HEK293 (cell line): ENCODE measurements at regions not wholly inside any gene's neighbourhood (a gene's known extent, or its start where the extent isn't known, plus 50 kb on each side); places are given as distances from the start of the nearest gene placed in this dataset.

Experiments
- MZF1 ChIP-seq: fragments of 450-650 bp; formaldehyde crosslinking; IDR thresholded peaks from 2 replicates; pipeline ENCODE4 v1.5.1; 2017; ENCODE audit warnings: missing biosample characterization, missing genetic modification characterization, borderline replicate concordance
- OVOL3 ChIP-seq: fragments of 450-650 bp; formaldehyde crosslinking; IDR thresholded peaks from 2 replicates; pipeline ENCODE4 v1.5.1; 2016; ENCODE audit warnings: missing biosample characterization, missing genetic modification characterization
- TCF7L2 ChIP-seq: IDR thresholded peaks from 2 replicates; pipeline ENCODE4 v1.6.1; 2011; ENCODE audit warnings: low read depth, mild to moderate bottlenecking, inconsistent platforms, low read length, moderate library complexity, borderline replicate concordance
- TSHZ1 ChIP-seq: fragments of 450-650 bp; formaldehyde crosslinking; IDR thresholded peaks from 2 replicates; pipeline ENCODE4 v1.5.1; 2016; ENCODE audit warnings: missing biosample characterization, missing genetic modification characterization, borderline replicate concordance
- WT1 ChIP-seq: fragments of 450-650 bp; formaldehyde crosslinking; IDR thresholded peaks from 2 replicates; pipeline ENCODE4 v1.5.1; 2016; ENCODE audit warnings: missing biosample characterization, missing genetic modification characterization
- YY2 ChIP-seq: fragments of 450-650 bp; formaldehyde crosslinking; IDR thresholded peaks from 2 replicates; pipeline ENCODE4 v1.5.1; 2016; ENCODE audit warnings: missing biosample characterization, missing genetic modification characterization
- ZBTB21 ChIP-seq: fragments of 450-650 bp; formaldehyde crosslinking; IDR thresholded peaks from 2 replicates; pipeline ENCODE4 v1.5.1; 2017; ENCODE audit warnings: missing biosample characterization, missing genetic modification characterization
- ZBTB7A ChIP-seq: fragments of 450-650 bp; formaldehyde crosslinking; IDR thresholded peaks from 2 replicates; pipeline ENCODE4 v1.5.1; 2016; ENCODE audit warnings: low read depth, missing biosample characterization, missing genetic modification characterization
- ZFP69B ChIP-seq: fragments of 450-650 bp; formaldehyde crosslinking; IDR thresholded peaks from 2 replicates; pipeline ENCODE4 v1.5.1; 2016; ENCODE audit warnings: missing biosample characterization, missing genetic modification characterization
- ZNF132 ChIP-seq: fragments of 450-650 bp; formaldehyde crosslinking; IDR thresholded peaks from 2 replicates; pipeline ENCODE4 v1.5.1; 2017; ENCODE audit warnings: missing biosample characterization, missing genetic modification characterization, borderline replicate concordance
- ZNF146 ChIP-seq: fragments of 450-650 bp; formaldehyde crosslinking; IDR thresholded peaks from 2 replicates; pipeline ENCODE4 v1.5.1; 2016; ENCODE audit warnings: missing biosample characterization, missing genetic modification characterization
- ZNF16 ChIP-seq: fragments of 450-650 bp; formaldehyde crosslinking; IDR thresholded peaks from 2 replicates; pipeline ENCODE4 v1.5.1; 2016; ENCODE audit warnings: low read depth, missing biosample characterization, missing genetic modification characterization
- ZNF211 ChIP-seq: fragments of 450-650 bp; formaldehyde crosslinking; IDR thresholded peaks from 2 replicates; pipeline ENCODE4 v1.5.1; 2016; ENCODE audit warnings: low read depth, missing biosample characterization, missing genetic modification characterization
- ZNF341 ChIP-seq: fragments of 450-650 bp; formaldehyde crosslinking; IDR thresholded peaks from 2 replicates; pipeline ENCODE4; 2016; ENCODE audit warnings: low read depth, missing biosample characterization, missing genetic modification characterization
- ZNF350 ChIP-seq: fragments of 450-650 bp; formaldehyde crosslinking; IDR thresholded peaks from 2 replicates; pipeline ENCODE4 v1.5.0; 2017; ENCODE audit warnings: missing biosample characterization, mild to moderate bottlenecking, missing genetic modification characterization
- ZNF354C ChIP-seq: fragments of 450-650 bp; formaldehyde crosslinking; IDR thresholded peaks from 2 replicates; pipeline ENCODE4 v1.5.1; 2016; ENCODE audit warnings: missing biosample characterization, missing genetic modification characterization, low read depth, borderline replicate concordance
- ZNF433 ChIP-seq: fragments of 450-650 bp; formaldehyde crosslinking; IDR thresholded peaks from 2 replicates; pipeline ENCODE4 v1.5.1; 2016; ENCODE audit warnings: missing biosample characterization, missing genetic modification characterization, low read depth
- ZNF48 ChIP-seq: fragments of 450-650 bp; formaldehyde crosslinking; IDR thresholded peaks from 2 replicates; pipeline ENCODE4 v1.5.1; 2016; ENCODE audit warnings: missing biosample characterization, missing genetic modification characterization
- ZNF501 ChIP-seq: fragments of 450-650 bp; formaldehyde crosslinking; IDR thresholded peaks from 2 replicates; pipeline ENCODE4 v1.5.1; 2016; ENCODE audit warnings: missing biosample characterization, missing genetic modification characterization
- ZNF639 ChIP-seq: fragments of 450-650 bp; formaldehyde crosslinking; IDR thresholded peaks from 2 replicates; pipeline ENCODE4 v1.5.1; 2016; ENCODE audit warnings: missing biosample characterization, missing genetic modification characterization
- ZNF660 ChIP-seq: fragments of 450-650 bp; IDR thresholded peaks from 2 replicates; pipeline ENCODE4 v1.5.1; 2018; ENCODE audit warnings: missing biosample characterization, mild to moderate bottlenecking, missing genetic modification characterization
- TF ChIP-seq, protein P1 (sequence below): fragments of 450-650 bp; IDR thresholded peaks from 2 replicates; pipeline ENCODE4 v1.5.1; 2018; ENCODE audit warnings: missing biosample characterization, mild to moderate bottlenecking, missing genetic modification characterization
- TF ChIP-seq, protein P2 (sequence below): fragments of 450-650 bp; formaldehyde crosslinking; IDR thresholded peaks from 2 replicates; pipeline ENCODE4 v1.5.1; 2016; ENCODE audit warnings: missing biosample characterization, missing genetic modification characterization
- TF ChIP-seq, protein P3 (sequence below): fragments of 450-650 bp; formaldehyde crosslinking; IDR thresholded peaks from 2 replicates; pipeline ENCODE4 v1.5.1; 2016; ENCODE audit warnings: missing biosample characterization, missing genetic modification characterization
- TF ChIP-seq, protein P4 (sequence below): fragments of 450-650 bp; formaldehyde crosslinking; IDR thresholded peaks from 2 replicates; pipeline ENCODE4 v1.5.1; 2016; ENCODE audit warnings: missing biosample characterization, missing genetic modification characterization, low read depth

DNA sequence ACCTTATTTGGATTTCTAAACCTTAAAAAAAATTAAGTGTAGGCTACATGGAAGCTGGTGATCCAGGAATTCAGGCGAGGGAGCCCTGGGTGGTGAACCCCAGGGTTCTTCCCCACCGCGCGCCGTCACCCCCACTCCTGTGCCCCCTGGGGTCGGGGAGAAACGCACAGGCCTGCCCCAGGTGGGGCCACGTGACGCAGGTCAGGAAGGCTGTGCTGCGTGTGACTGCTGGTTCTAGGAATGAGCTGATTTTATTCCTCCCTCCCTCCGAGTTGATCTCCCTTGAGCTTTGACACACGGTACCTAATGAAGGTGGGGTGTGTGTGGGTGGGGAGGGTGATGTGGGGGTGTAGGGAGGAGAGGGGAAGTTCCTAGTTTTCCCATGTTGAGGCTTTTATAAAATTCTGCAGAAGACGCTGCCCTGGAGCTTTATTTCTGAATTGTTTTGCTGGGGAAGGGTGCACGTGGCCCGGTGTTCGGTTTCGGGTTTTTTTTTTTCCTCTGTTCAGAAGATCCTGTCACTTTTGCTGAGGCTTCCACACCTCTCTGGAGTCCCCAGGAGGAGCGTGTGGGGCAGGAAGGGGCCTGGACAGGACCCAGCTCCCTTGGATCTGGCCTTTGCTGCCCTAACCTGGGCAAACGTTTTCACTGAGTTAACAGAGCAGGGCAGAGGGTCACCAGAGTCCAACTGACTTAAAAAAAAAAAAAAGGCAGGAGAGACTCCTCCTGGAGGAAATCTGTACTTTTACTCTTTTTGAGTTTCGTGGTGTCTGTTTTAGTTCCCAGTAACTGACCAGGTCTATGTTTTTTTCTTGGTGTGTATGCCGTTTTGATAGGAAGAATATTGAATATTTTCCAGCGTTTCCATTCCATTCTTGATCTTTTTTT lies 55.8 kb upstream of the GSE1 start (continued):
- TF ChIP-seq YY2: no peak
- no peak for TF ChIP-seq ZBTB21 (tag by site-specific recombination)
- TF ChIP-seq ZNF354C: no peak
- TF ChIP-seq ZBTB7A (tag by site-specific recombination): no peak
- no peak for TF ChIP-seq OVOL3 (tag by site-specific recombination)
- no peak for TF ChIP-seq ZNF132 (tag by site-specific recombination)
- 0 out of 2 replicates have a peak, but pooled peaks have one; percentile 16 for TF ChIP-seq TSHZ1
- TF ChIP-seq ZNF48 (tag by site-specific recombination): no peak
- no peak for TF ChIP-seq MZF1 (tag by site-specific recombination)
- TF ChIP-seq ZNF660: no peak
- TF ChIP-seq, protein P1, sequence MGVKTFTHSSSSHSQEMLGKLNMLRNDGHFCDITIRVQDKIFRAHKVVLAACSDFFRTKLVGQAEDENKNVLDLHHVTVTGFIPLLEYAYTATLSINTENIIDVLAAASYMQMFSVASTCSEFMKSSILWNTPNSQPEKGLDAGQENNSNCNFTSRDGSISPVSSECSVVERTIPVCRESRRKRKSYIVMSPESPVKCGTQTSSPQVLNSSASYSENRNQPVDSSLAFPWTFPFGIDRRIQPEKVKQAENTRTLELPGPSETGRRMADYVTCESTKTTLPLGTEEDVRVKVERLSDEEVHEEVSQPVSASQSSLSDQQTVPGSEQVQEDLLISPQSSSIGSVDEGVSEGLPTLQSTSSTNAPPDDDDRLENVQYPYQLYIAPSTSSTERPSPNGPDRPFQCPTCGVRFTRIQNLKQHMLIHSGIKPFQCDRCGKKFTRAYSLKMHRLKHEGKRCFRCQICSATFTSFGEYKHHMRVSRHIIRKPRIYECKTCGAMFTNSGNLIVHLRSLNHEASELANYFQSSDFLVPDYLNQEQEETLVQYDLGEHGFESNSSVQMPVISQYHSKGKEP (tag by site-specific recombination): no peak
- TF ChIP-seq ZNF341 (tag by site-specific recombination): peak; percentile 45; the same call in 1 of the 2 replicates
- no peak for TF ChIP-seq ZNF501 (tag by site-specific recombination)
- TF ChIP-seq ZNF16 (tag by site-specific recombination): no peak
- TF ChIP-seq ZNF350 (tag by site-specific recombination): no peak
- TF ChIP-seq, protein P2, sequence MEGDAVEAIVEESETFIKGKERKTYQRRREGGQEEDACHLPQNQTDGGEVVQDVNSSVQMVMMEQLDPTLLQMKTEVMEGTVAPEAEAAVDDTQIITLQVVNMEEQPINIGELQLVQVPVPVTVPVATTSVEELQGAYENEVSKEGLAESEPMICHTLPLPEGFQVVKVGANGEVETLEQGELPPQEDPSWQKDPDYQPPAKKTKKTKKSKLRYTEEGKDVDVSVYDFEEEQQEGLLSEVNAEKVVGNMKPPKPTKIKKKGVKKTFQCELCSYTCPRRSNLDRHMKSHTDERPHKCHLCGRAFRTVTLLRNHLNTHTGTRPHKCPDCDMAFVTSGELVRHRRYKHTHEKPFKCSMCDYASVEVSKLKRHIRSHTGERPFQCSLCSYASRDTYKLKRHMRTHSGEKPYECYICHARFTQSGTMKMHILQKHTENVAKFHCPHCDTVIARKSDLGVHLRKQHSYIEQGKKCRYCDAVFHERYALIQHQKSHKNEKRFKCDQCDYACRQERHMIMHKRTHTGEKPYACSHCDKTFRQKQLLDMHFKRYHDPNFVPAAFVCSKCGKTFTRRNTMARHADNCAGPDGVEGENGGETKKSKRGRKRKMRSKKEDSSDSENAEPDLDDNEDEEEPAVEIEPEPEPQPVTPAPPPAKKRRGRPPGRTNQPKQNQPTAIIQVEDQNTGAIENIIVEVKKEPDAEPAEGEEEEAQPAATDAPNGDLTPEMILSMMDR (tag by site-specific recombination): peak; percentile 47
- TF ChIP-seq ZNF146 (tag by site-specific recombination): no peak
- TF ChIP-seq ZNF433: no peak
- no peak for TF ChIP-seq ZNF211 (tag by site-specific recombination)
- TF ChIP-seq WT1 (tag by site-specific recombination): peak; percentile 57
- TF ChIP-seq TCF7L2: no peak
- TF ChIP-seq, protein P3, sequence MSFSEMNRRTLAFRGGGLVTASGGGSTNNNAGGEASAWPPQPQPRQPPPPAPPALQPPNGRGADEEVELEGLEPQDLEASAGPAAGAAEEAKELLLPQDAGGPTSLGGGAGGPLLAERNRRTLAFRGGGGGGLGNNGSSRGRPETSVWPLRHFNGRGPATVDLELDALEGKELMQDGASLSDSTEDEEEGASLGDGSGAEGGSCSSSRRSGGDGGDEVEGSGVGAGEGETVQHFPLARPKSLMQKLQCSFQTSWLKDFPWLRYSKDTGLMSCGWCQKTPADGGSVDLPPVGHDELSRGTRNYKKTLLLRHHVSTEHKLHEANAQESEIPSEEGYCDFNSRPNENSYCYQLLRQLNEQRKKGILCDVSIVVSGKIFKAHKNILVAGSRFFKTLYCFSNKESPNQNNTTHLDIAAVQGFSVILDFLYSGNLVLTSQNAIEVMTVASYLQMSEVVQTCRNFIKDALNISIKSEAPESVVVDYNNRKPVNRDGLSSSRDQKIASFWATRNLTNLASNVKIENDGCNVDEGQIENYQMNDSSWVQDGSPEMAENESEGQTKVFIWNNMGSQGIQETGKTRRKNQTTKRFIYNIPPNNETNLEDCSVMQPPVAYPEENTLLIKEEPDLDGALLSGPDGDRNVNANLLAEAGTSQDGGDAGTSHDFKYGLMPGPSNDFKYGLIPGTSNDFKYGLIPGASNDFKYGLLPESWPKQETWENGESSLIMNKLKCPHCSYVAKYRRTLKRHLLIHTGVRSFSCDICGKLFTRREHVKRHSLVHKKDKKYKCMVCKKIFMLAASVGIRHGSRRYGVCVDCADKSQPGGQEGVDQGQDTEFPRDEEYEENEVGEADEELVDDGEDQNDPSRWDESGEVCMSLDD: peak; percentile 53; the same call in 1 of the 2 replicates
- no peak for TF ChIP-seq ZNF639 (tag by site-specific recombination)
- TF ChIP-seq ZFP69B (tag by site-specific recombination): peak; percentile 60; the same call in 1 of the 2 replicates
- TF ChIP-seq, protein P4, sequence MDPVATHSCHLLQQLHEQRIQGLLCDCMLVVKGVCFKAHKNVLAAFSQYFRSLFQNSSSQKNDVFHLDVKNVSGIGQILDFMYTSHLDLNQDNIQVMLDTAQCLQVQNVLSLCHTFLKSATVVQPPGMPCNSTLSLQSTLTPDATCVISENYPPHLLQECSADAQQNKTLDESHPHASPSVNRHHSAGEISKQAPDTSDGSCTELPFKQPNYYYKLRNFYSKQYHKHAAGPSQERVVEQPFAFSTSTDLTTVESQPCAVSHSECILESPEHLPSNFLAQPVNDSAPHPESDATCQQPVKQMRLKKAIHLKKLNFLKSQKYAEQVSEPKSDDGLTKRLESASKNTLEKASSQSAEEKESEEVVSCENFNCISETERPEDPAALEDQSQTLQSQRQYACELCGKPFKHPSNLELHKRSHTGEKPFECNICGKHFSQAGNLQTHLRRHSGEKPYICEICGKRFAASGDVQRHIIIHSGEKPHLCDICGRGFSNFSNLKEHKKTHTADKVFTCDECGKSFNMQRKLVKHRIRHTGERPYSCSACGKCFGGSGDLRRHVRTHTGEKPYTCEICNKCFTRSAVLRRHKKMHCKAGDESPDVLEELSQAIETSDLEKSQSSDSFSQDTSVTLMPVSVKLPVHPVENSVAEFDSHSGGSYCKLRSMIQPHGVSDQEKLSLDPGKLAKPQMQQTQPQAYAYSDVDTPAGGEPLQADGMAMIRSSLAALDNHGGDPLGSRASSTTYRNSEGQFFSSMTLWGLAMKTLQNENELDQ: no peak
